ENCODE measurements at regions not wholly inside any gene's neighbourhood (a gene's known extent, or its start where the extent isn't known, plus 50 kb on each side); places are given as distances from the start of the nearest gene placed in this dataset.

DNA sequence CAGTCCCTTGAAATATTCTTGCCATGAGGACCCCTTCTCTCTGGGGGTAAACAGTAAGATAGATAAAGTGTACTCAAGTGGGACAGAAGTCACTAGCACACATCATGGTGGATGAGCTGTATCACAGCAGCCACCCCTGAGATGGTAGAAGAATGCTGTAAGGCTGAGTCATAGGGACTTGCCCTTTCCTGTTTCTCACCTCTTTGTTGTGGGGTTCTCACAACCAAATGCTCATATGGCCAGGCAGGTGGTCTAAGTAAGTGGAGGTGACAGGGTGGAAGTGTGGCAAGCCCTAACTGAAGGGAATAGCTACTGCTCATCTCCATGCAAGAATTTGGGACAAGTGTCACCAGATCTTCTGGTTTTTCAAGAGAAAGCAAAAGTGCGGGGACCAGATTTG is 202.7 kb upstream of the SLC14A2 start:
- TF ChIP-seq, protein P1, sequence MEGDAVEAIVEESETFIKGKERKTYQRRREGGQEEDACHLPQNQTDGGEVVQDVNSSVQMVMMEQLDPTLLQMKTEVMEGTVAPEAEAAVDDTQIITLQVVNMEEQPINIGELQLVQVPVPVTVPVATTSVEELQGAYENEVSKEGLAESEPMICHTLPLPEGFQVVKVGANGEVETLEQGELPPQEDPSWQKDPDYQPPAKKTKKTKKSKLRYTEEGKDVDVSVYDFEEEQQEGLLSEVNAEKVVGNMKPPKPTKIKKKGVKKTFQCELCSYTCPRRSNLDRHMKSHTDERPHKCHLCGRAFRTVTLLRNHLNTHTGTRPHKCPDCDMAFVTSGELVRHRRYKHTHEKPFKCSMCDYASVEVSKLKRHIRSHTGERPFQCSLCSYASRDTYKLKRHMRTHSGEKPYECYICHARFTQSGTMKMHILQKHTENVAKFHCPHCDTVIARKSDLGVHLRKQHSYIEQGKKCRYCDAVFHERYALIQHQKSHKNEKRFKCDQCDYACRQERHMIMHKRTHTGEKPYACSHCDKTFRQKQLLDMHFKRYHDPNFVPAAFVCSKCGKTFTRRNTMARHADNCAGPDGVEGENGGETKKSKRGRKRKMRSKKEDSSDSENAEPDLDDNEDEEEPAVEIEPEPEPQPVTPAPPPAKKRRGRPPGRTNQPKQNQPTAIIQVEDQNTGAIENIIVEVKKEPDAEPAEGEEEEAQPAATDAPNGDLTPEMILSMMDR (conservative IDR thresholded peaks at IDR 0.05; ENCODE audit: low read depth, low read length), result no peak
- TF ChIP-seq POLR2A (IDR thresholded peaks at IDR 0.05; ENCODE audit: low read depth, low read length) (no peak), RFX5 (IDR thresholded peaks at IDR 0.05; ENCODE audit: low read depth, low read length) (no peak), CEBPB (IDR thresholded peaks at IDR 0.05; ENCODE audit: low read depth, low read length) (no peak), RAD21 (IDR thresholded peaks at IDR 0.05; ENCODE audit: low read length) (no peak)
- TF ChIP-seq, protein P2, sequence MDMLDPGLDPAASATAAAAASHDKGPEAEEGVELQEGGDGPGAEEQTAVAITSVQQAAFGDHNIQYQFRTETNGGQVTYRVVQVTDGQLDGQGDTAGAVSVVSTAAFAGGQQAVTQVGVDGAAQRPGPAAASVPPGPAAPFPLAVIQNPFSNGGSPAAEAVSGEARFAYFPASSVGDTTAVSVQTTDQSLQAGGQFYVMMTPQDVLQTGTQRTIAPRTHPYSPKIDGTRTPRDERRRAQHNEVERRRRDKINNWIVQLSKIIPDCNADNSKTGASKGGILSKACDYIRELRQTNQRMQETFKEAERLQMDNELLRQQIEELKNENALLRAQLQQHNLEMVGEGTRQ (IDR thresholded peaks at IDR 0.05; ENCODE audit: low read depth, low read length), result no peak

All from IMR-90 (cell line).